GM23248 (cell line): ENCODE measurements at regions not wholly inside any gene's neighbourhood (a gene's known extent, or its start where the extent isn't known, plus 50 kb on each side); places are given as distances from the start of the nearest gene placed in this dataset.

ENCODE experiments used
- DNase-seq: peaks from one replicate; pipeline ENCODE4 v3.0.0-alpha.2; 2015
- H2AFZ ChIP-seq: fragments of 200-600 bp; sonication (generic); 2 replicates; pipeline ENCODE4 v1.6.1; 2016; ENCODE audit warnings: antibody characterized with exemption
- H3F3A ChIP-seq: fragments of 200-600 bp; sonication (generic); 2 replicates; pipeline ENCODE4 v1.6.1; 2016; ENCODE audit warnings: mild to moderate bottlenecking, antibody characterized with exemption, mixed run types; ENCODE audit not compliant: insufficient read depth
- H3K27ac ChIP-seq: fragments of 200-600 bp; sonication (generic); 2 replicates; pipeline ENCODE4 v1.5.1; 2016; ENCODE audit warnings: mild to moderate bottlenecking
- H3K27me3 ChIP-seq: fragments of 200-600 bp; sonication (generic); replicated peaks from 2 replicates; pipeline ENCODE4 v1.6.1; 2016; ENCODE audit warnings: mild to moderate bottlenecking; ENCODE audit not compliant: insufficient read depth
- H3K36me3 ChIP-seq: fragments of 200-600 bp; sonication (generic); 2 replicates; pipeline ENCODE4 v1.6.1; 2016; ENCODE audit warnings: low read depth, mild to moderate bottlenecking
- H3K4me1 ChIP-seq: fragments of 200-600 bp; sonication (generic); 2 replicates; pipeline ENCODE4 v1.6.1; 2016; ENCODE audit warnings: mild to moderate bottlenecking; ENCODE audit not compliant: insufficient read depth
- H3K4me2 ChIP-seq: fragments of 200-600 bp; sonication (generic); one replicate; pipeline ENCODE4 v1.6.1; 2016; ENCODE audit warnings: mild to moderate bottlenecking; ENCODE audit not compliant: unreplicated experiment
- H3K4me3 ChIP-seq: fragments of 200-600 bp; sonication (generic); 2 replicates; pipeline ENCODE4 v1.5.1; 2016; ENCODE audit warnings: mild to moderate bottlenecking
- H3K79me2 ChIP-seq: fragments of 200-600 bp; sonication (generic); 2 replicates; pipeline ENCODE4 v1.6.1; 2016; ENCODE audit warnings: mild to moderate bottlenecking; ENCODE audit not compliant: insufficient read depth
- H3K9ac ChIP-seq: fragments of 200-600 bp; sonication (generic); 2 replicates; pipeline ENCODE4 v1.6.1; 2016; ENCODE audit warnings: mild to moderate bottlenecking
- H3K9me2 ChIP-seq: fragments of 200-600 bp; sonication (generic); 2 replicates; pipeline ENCODE4 v1.6.1; 2016; ENCODE audit warnings: mixed run types, mild to moderate bottlenecking, moderate library complexity; ENCODE audit not compliant: insufficient read depth
- H3K9me3 ChIP-seq: fragments of 200-600 bp; sonication (generic); one replicate; pipeline ENCODE4 v1.6.1; 2017; ENCODE audit warnings: low read depth
- H4K20me1 ChIP-seq: fragments of 200-600 bp; sonication (generic); 2 replicates; pipeline ENCODE4 v1.6.0; 2016; ENCODE audit not compliant: insufficient read depth
- EZH2 ChIP-seq: fragments of 200-600 bp; sonication (generic); IDR thresholded peaks from 2 replicates; pipeline ENCODE4 v1.6.1; 2018; ENCODE audit warnings: antibody characterized with exemption, mild to moderate bottlenecking; ENCODE audit not compliant: insufficient read depth, poor library complexity, severe bottlenecking
- EZH2phosphoT487 ChIP-seq: fragments of 200-600 bp; sonication (generic); IDR thresholded peaks from 2 replicates; pipeline ENCODE4 v1.6.1; 2018; ENCODE audit warnings: antibody characterized with exemption, moderate library complexity, mild to moderate bottlenecking, low read depth; ENCODE audit not compliant: insufficient read depth
- WGBS, 2 experiments: methylation state at CpG; one replicate each; pipeline ENCODE4 v1.1.6; 2015 to 2017; ENCODE audit warnings: low lambda C conversion rate in 2 of 2, low coverage in 1 of 2; ENCODE audit errors: missing lambda C conversion rate in 2 of 2; 5-methylcytosine and 5-hydroxymethylcytosine counted together
- in situ Hi-C: fragments of 300-500 bp; cut with MboI; formaldehyde crosslinking; loops from 2 replicates; pipeline ENCODE4 v1.15.0; 2020

DNA sequence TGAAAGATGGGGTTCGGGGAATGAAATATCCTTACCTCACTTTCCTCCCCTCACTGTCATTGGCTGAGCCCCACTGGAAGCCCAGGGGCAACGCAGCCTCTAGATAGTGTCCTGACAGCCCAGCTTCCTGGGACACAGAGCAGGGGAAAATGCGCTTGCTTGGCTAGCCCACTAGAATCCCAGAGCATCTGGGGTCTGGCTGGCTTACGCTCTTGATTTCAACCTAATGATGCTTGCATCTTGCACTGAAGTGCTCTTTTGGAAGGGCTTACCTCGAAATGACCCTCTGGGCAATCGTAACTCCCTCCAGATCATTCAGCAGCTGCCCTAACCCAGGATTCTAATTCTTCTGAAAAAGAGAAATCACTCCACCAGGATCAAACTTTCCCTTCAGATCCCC lies 147.6 kb downstream of the SOX9 start:
- in situ Hi-C loops: no loop called here
- no peaks in the 10 kb centered on the region for H4K20me1 ChIP-seq
- no peak overlapping the region for H3K27ac ChIP-seq
- DNase-seq: no peak
- H3K9me2 ChIP-seq: no peaks in the 10 kb centered on the region
- H3K36me3 ChIP-seq: no peaks in the 10 kb centered on the region
- TF ChIP-seq EZH2 (no peak), EZH2phosphoT487 (no peak)
- H3K4me2 ChIP-seq: no peak overlapping the region
- peaks cover 4% of the 10 kb centered on the region; the same call in 1 of the 2 replicates for H3F3A ChIP-seq
- H3K4me1 ChIP-seq: peaks cover 7% of the 10 kb centered on the region
- H3K9me3 ChIP-seq: no peaks in the 10 kb centered on the region
- H2AFZ ChIP-seq: no peak overlapping the region
- peaks cover 10% of the 10 kb centered on the region; the same call in 1 of the 2 replicates for H3K27me3 ChIP-seq
- H3K79me2 ChIP-seq: no peaks in the 10 kb centered on the region
- 71% methylated on average over 5 to 6 of the region's 6 CpGs for WGBS, 2 experiments
- H3K9ac ChIP-seq: no peak overlapping the region
- no peak overlapping the region for H3K4me3 ChIP-seq

DNA sequence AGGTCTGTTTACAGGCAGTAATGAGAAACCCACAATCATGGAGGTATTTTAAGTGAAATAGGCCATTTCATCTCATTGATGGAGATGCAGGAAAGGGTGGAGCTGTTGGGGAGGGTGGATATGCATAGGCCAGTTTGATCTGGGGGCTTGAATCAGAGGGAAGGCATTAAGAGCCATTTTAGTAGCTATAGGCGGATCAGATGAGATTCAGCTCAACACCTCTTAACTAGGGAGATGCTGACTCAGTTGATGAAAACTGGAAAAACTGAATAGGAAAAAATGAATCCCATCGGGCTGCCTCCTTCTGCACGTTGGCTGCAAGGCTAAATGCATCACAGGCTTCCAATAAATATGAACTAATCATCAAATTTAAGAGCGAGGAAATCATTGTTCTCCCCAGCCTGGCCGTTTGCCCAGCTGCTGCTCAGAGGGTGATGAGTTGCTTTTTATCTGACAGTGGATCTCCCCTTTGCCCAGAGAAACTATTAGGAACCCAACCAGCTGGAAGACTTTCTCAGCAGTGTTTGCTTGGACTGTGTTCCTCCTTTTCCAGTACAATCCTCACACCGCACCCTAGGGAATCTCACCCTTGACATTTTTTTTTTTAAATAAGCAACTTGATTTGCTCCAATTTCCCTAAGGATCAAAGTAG lies 149.6 kb downstream of the SOX9 start:
- Histone ChIP-seq H3K36me3 (no peaks in the 10 kb centered on the region), H4K20me1 (no peaks in the 10 kb centered on the region), H3K9me3 (no peaks in the 10 kb centered on the region), H3K4me2 (no peak overlapping the region), H3K9me2 (no peaks in the 10 kb centered on the region), H3K4me1 (peaks cover 7% of the 10 kb centered on the region), H3K27me3 (peaks cover 10% of the 10 kb centered on the region; the same call in 1 of the 2 replicates), H3K27ac (no peak overlapping the region), H2AFZ (no peak overlapping the region), H3K9ac (no peak overlapping the region), H3K4me3 (no peak overlapping the region), H3F3A (peaks cover 4% of the 10 kb centered on the region; the same call in 1 of the 2 replicates), H3K79me2 (no peaks in the 10 kb centered on the region)
- TF ChIP-seq EZH2: no peak
- TF ChIP-seq EZH2phosphoT487: no peak
- in situ Hi-C loops: no loop called here
- WGBS, 2 experiments: 4 to 6% methylated on average over 6 of the region's 6 CpGs
- DNase-seq: peak; percentile 71

DNA sequence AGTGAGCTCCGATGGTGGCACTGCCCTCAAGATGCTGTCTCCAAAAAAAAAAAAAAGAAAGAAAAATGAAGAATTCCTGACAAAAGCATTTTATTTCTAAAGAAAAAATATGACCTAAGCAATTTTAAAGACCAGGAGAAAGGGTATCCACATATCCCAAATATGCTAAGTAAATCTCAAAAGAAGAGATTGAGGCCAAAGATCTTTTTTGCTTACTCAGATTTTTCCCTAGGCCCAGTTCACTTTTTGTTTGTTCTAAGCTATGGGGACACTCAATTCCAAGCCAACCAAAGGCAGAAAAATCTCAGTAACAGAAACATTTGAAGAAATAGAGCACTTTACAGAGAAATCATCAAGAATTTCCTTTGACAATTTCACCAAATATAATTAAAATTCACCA lies 150.8 kb downstream of the SOX9 start:
- 88 to 92% methylated on average over 1 of the region's 1 CpG for WGBS, 2 experiments
- H3K4me2 ChIP-seq: no peak overlapping the region
- DNase-seq: no peak
- H3K9me3 ChIP-seq: no peaks in the 10 kb centered on the region
- in situ Hi-C loops: no loop called here
- H3K79me2 ChIP-seq: no peaks in the 10 kb centered on the region
- H3F3A ChIP-seq: peaks cover 4% of the 10 kb centered on the region; the same call in 1 of the 2 replicates
- TF ChIP-seq EZH2: no peak
- TF ChIP-seq EZH2phosphoT487: no peak
- H3K27ac ChIP-seq: no peak overlapping the region
- H4K20me1 ChIP-seq: no peaks in the 10 kb centered on the region
- H3K4me3 ChIP-seq: no peak overlapping the region
- H3K36me3 ChIP-seq: no peaks in the 10 kb centered on the region
- H3K4me1 ChIP-seq: peaks cover 7% of the 10 kb centered on the region
- H2AFZ ChIP-seq: no peak overlapping the region
- no peaks in the 10 kb centered on the region for H3K9me2 ChIP-seq
- H3K9ac ChIP-seq: no peak overlapping the region
- H3K27me3 ChIP-seq: peaks cover 5% of the 10 kb centered on the region; the same call in 1 of the 2 replicates

DNA sequence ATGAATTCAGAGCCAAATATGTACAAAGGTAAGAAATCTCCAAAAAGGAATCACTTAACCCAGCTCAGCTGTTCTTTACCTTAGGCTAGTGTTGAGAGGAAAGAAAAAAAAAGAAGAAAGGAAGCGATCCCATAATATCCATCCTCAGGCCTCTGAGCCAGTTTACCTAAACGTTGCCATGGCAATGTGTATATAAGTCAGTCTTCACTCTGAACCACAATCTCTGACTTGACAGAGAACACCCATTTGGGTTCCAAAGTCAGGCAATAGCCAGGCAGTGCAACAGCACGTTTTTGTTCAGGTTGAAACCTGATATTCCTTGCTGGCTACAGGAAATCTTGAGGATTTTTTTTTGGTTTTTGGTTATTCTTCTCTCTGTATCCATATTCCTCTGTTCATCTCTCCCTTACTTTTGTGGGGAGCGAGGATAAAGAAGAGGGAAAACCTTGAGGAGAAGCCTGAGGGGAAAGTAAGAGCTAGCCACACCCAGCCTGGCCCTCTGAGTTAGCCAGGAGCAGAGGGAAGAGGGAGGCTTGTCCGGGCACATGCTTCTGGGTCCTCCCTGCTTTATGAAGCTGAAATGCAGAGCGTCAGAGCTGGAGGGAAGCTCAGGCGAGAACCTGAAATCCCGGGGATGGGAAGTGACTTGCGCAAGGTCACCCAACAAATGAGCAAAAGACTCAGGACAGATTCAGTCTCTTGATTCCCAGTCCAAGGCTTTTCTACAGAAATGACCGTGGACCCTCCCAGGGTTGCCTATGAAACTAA lies 152.7 kb downstream of the SOX9 start:
- in situ Hi-C loops: no loop called here
- H3K4me3 ChIP-seq: no peak overlapping the region
- H3K27ac ChIP-seq: no peak overlapping the region
- H3K27me3 ChIP-seq: no peaks in the 10 kb centered on the region
- H3K4me1 ChIP-seq: peaks cover 7% of the 10 kb centered on the region
- no peak for TF ChIP-seq EZH2phosphoT487
- no peak for TF ChIP-seq EZH2
- H3K9me2 ChIP-seq: no peaks in the 10 kb centered on the region
- WGBS, 2 experiments: 47% methylated on average over 10 of the region's 10 CpGs
- no peaks in the 10 kb centered on the region for H3K79me2 ChIP-seq
- peaks cover 4% of the 10 kb centered on the region; the same call in 1 of the 2 replicates for H3F3A ChIP-seq
- H3K4me2 ChIP-seq: no peak overlapping the region
- H2AFZ ChIP-seq: no peak overlapping the region
- no peaks in the 10 kb centered on the region for H3K9me3 ChIP-seq
- H3K36me3 ChIP-seq: no peaks in the 10 kb centered on the region
- no peaks in the 10 kb centered on the region for H4K20me1 ChIP-seq
- no peak for DNase-seq
- no peak overlapping the region for H3K9ac ChIP-seq
